IPS-18a (cell line): ENCODE measurements at regions not wholly inside any gene's neighbourhood (a gene's known extent, or its start where the extent isn't known, plus 50 kb on each side); places are given as distances from the start of the nearest gene placed in this dataset.
"Not testable (repeated sequence)": the region's sequence is repeated elsewhere in the genome, so short reads cannot be mapped to it uniquely, and the experiment has no call there.

ENCODE experiments used
- H3K27ac ChIP-seq: one replicate; pipeline ENCODE4 v1.5.1; 2013; ENCODE audit warnings: low read length
- H3K27me3 ChIP-seq: one replicate; pipeline ENCODE4 v1.6.1; 2013; ENCODE audit warnings: mild to moderate bottlenecking, low read length; ENCODE audit not compliant: control insufficient read depth, insufficient read depth
- H3K36me3 ChIP-seq: one replicate; pipeline ENCODE4 v1.6.1; 2013; ENCODE audit warnings: low read depth, low read length; ENCODE audit not compliant: control insufficient read depth
- H3K4me1 ChIP-seq: one replicate; pipeline ENCODE4 v1.6.1; 2013; ENCODE audit warnings: low read depth, low read length; ENCODE audit not compliant: control insufficient read depth
- H3K4me3 ChIP-seq: one replicate; pipeline ENCODE4 v1.5.1; 2013; ENCODE audit warnings: low read length
- H3K9ac ChIP-seq: one replicate; pipeline ENCODE4 v1.6.1; 2013; ENCODE audit warnings: mild to moderate bottlenecking, low read length, moderate library complexity
- H3K9me3 ChIP-seq: one replicate; pipeline ENCODE4 v1.6.1; 2013; ENCODE audit warnings: low read depth, low read length; ENCODE audit not compliant: control insufficient read depth

GRCh38 chr9:30534455-30534854 is 1850.0 kb upstream of the ACO1 start:
- Histone ChIP-seq H3K27me3 (no peaks in the 10 kb centered on the region), H3K27ac (no peak overlapping the region), H3K36me3 (no peaks in the 10 kb centered on the region), H3K9ac (no peak overlapping the region), H3K4me1 (no peaks in the 10 kb centered on the region), H3K9me3 (no peaks in the 10 kb centered on the region), H3K4me3 (no peak overlapping the region)

GRCh38 chr9:30534896-30535295 is 1849.5 kb upstream of the ACO1 start:
- Histone ChIP-seq H3K4me1 (no peaks in the 10 kb centered on the region), H3K4me3 (no peak overlapping the region), H3K27me3 (no peaks in the 10 kb centered on the region)

DNA sequence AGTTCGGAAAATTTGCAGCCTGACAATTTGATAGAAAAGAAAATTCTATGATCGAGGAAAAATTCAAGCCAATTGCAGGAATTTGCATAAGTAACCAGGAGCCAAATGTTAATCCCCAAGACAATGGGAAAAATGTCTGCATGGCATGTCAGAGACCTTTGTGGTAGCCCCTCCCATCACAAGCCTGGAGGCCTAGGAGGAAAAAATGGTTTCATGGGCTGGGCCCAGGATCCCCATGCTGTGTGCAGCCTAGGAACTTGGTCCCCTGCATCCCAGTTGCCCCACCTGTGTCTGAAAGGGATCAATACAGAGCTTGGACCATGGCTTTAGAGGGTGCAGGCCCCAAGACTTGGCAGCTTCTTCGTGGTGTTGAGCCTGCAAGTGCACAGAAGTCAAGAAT is 1847.9 kb upstream of the ACO1 start:
- no peaks in the 10 kb centered on the region for H3K4me1 ChIP-seq
- no peaks in the 10 kb centered on the region for H3K27me3 ChIP-seq
- no peak overlapping the region for H3K27ac ChIP-seq
- no peaks in the 10 kb centered on the region for H3K9me3 ChIP-seq
- H3K36me3 ChIP-seq, result no peaks in the 10 kb centered on the region
- no peak overlapping the region for H3K9ac ChIP-seq
- no peak overlapping the region for H3K4me3 ChIP-seq

More at GRCh38 chr9:30534896-30535295, 1849.5 kb upstream of the ACO1 start:
- H3K9ac ChIP-seq, result no peak overlapping the region
- H3K9me3 ChIP-seq, result no peaks in the 10 kb centered on the region
- no peak overlapping the region for H3K27ac ChIP-seq
- no peaks in the 10 kb centered on the region for H3K36me3 ChIP-seq

DNA sequence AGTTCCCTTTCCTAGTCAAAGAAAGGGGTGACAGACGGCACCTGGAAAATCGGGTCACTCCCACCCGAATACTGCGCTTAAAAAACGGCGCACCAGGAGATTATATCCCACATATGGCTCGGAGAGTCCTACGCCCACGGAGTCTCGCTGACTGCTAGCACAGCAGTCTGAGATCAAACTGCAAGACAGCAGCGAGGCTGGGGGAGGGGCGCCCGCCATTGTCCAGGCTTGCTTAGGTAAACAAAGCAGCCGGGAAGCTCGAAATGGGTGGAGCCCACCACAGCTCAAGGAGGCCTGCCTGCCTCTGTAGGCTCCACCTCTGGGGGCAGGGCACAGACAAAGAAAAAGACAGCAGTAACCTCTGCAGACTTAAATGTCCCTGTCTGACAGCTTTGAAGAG is 1844.7 kb upstream of the ACO1 start:
- not testable (repeated sequence) for H3K36me3 ChIP-seq, H3K27ac ChIP-seq, H3K4me1 ChIP-seq, H3K9me3 ChIP-seq, H3K4me3 ChIP-seq, H3K27me3 ChIP-seq, H3K9ac ChIP-seq

DNA sequence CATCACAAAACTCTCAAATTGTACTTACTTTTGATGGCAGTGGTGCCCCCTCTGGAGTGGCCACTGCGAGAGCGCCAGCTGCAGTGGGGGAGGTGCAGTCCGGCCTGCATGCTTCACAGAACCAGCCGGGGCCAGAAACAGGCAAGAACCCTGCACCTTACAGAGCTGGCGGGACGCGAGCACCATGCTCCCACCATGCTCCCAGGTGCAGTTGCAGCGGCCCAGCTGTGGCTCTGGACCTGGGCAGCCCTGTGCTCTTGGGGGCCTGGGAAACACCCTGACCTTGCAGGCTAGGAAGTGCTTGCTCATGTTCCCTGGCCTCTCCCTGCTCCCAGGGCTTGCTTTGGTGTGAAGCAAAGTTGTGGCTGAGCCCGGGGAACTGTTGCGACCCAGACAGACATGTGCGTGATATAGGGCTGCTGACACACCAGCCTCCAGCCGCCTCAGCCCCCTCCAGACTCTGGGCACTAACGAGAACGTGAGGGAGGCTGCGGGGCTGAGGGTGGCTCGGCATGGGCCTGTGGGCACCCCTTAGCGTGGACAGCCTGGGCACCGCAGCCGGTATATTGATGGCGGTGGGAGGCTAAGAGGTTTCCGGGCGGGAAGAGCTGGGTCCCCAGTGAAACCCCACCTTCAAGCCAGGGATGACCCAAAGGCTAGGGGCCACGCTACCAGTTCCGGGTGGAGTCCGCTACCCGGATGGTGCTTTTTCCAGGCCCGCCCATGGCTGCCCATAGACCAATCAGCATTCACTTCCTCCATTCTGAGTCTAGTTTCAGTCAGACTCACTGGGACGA is 1809.9 kb upstream of the ACO1 start:
- H3K27ac ChIP-seq, result no peak overlapping the region
- H3K9ac ChIP-seq, result no peak overlapping the region
- no peak overlapping the region for H3K4me3 ChIP-seq
- H3K27me3 ChIP-seq, result no peaks in the 10 kb centered on the region
- H3K4me1 ChIP-seq, result no peaks in the 10 kb centered on the region
- H3K36me3 ChIP-seq, result no peaks in the 10 kb centered on the region
- H3K9me3 ChIP-seq, result no peaks in the 10 kb centered on the region

DNA sequence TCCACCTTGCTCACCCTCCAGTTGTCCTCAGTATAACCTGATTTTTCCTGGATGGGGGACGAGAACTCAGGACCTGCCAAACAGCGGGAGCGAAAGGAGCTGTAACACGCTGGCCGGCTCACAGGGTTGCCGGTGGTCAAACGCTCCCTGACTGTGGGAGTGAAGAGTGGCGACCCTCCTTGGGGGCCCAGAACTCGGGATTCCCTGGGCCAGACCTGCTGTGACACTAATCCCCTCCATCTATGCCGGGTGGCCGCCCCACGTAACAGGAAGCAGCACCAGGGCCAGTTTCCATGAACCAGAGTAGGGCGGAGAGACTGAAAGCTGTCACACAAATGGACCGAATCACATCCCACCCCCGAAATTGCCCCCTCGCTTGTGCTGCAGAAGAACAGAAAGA is 1809.2 kb upstream of the ACO1 start:
- Histone ChIP-seq H3K27ac (no peak overlapping the region), H3K4me3 (no peak overlapping the region), H3K36me3 (no peaks in the 10 kb centered on the region), H3K4me1 (no peaks in the 10 kb centered on the region), H3K9me3 (no peaks in the 10 kb centered on the region), H3K9ac (no peak overlapping the region), H3K27me3 (no peaks in the 10 kb centered on the region)

DNA sequence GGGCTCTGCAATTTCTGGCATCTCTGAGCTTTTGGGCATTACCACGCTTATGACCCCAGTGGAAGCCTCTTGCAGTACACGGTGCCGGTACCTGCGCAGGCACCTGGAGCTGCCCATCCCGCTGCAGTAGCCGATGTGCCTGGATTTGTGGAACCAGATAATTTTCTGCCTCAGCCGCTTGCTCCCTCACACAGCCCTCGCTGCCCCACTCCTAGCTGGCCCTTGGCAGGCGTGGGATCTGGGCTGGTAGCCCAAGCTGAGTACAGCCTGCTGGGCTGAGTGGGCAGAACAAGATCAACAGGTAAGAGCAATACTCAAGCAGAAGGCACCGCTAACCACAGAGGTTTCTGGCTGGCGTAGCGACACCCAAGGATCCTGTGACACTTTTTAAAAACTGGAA is 1808.8 kb upstream of the ACO1 start:
- Histone ChIP-seq H3K4me3 (no peak overlapping the region), H3K27me3 (no peaks in the 10 kb centered on the region), H3K36me3 (no peaks in the 10 kb centered on the region), H3K4me1 (no peaks in the 10 kb centered on the region), H3K9me3 (no peaks in the 10 kb centered on the region), H3K27ac (no peak overlapping the region), H3K9ac (no peak overlapping the region)

DNA sequence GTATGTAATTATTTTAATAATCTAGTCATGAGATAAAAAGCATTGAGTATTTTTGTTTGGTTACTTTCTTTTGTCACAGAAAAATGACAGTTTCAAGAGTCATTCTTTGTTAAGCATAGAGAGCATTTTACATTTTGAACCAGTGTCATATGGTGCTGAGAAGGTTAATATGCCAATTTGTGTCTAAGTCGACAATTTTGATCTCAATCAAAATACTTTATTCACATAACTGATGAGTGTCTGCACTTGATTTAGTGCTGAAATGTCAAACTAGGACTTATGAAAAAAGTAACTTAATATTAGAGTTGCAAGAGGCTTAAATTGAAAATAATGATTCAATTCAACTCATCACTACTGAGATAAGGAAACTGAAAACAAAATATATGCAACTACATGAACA is 1804.6 kb upstream of the ACO1 start:
- Histone ChIP-seq H3K9me3 (no peaks in the 10 kb centered on the region), H3K4me3 (no peak overlapping the region), H3K27me3 (no peaks in the 10 kb centered on the region), H3K27ac (no peak overlapping the region), H3K4me1 (no peaks in the 10 kb centered on the region), H3K36me3 (no peaks in the 10 kb centered on the region), H3K9ac (no peak overlapping the region)

- Histone ChIP-seq H3K27ac (no peak overlapping the region), H3K9ac (no peak overlapping the region), H3K27me3 (no peaks in the 10 kb centered on the region), H3K9me3 (no peaks in the 10 kb centered on the region), H3K4me3 (no peak overlapping the region), H3K36me3 (no peaks in the 10 kb centered on the region), H3K4me1 (no peaks in the 10 kb centered on the region)
These were observed 1802.2 kb upstream of the ACO1 start for GRCh38 chr9:30582240-30582639.

GRCh38 chr9:30584559-30584958 is 1799.9 kb upstream of the ACO1 start:
- Histone ChIP-seq H3K27me3 (no peaks in the 10 kb centered on the region), H3K4me1 (no peaks in the 10 kb centered on the region), H3K9ac (no peak overlapping the region), H3K9me3 (no peaks in the 10 kb centered on the region), H3K36me3 (no peaks in the 10 kb centered on the region), H3K27ac (no peak overlapping the region), H3K4me3 (no peak overlapping the region)

DNA sequence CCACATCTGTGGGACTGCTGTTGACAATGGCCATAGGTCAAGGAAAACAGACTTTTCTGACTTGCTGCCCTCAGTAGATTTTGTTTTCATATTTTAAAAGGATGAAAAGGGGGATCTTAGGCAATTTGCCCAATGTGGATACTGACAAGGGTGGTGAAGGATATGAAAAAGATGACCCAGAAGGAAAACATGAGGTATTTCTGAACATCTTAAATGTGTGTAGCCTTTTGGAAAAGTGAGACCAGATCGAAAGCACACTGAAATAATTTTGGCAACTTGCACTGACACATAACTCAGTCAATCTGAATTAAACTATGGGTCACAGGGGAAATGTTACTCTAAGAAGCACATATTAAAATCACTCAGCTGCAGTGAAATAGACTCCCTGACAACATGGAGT is 1793.0 kb upstream of the ACO1 start:
- H3K4me1 ChIP-seq, result no peaks in the 10 kb centered on the region
- H3K4me3 ChIP-seq, result no peak overlapping the region
- H3K27ac ChIP-seq, result no peak overlapping the region
- H3K9me3 ChIP-seq, result no peaks in the 10 kb centered on the region
- no peaks in the 10 kb centered on the region for H3K27me3 ChIP-seq
- no peaks in the 10 kb centered on the region for H3K36me3 ChIP-seq
- H3K9ac ChIP-seq, result no peak overlapping the region

- Histone ChIP-seq H3K4me3 (no peak overlapping the region), H3K27ac (no peak overlapping the region), H3K4me1 (no peaks in the 10 kb centered on the region), H3K36me3 (no peaks in the 10 kb centered on the region), H3K9me3 (no peaks in the 10 kb centered on the region), H3K27me3 (no peaks in the 10 kb centered on the region), H3K9ac (no peak overlapping the region)
These were observed 1786.8 kb upstream of the ACO1 start for GRCh38 chr9:30597608-30598007.
